HepG2 (cell line): ENCODE measurements at regions not wholly inside any gene's neighbourhood (a gene's known extent, or its start where the extent isn't known, plus 50 kb on each side); places are given as distances from the start of the nearest gene placed in this dataset.

ENCODE experiments used
- ATAC-seq: fragments of 200-7000 bp; cut with Tn5 transposase; 3 replicates; pipeline ENCODE4 v1.9.1; 2020; ENCODE audit warnings: mild to moderate bottlenecking, moderate library complexity
- BruUV-seq: library from RNA; stranded (reverse); fragments of 400-500 nt; replicated peaks from 2 replicates; lab custom pipeline; 2021; lab: Mats Ljungman, UMichigan
- CTCF ChIA-PET: fragments of 300-600 bp; formaldehyde crosslinking; extraction: SDS; loops from one replicate; lab custom pipeline; 2021; ENCODE audit warnings: low total read pairs, inconsistent platforms, low intra/inter-chr PET ratio; lab: Yijun Ruan, JAX
- POLR2A ChIA-PET: fragments of 350-600 bp; sonication (Branson Sonifier 250); formaldehyde crosslinking; loops from one replicate; lab custom pipeline; 2020; ENCODE audit warnings: antibody characterized with exemption, inconsistent platforms; lab: Yijun Ruan, JAX
- DNase-seq: peaks from one replicate; pipeline ENCODE4 v3.0.0-alpha.2; 2015; ENCODE audit warnings: low spot score
- FAIRE-seq: peaks from 3 replicates; lab custom pipeline; 2011; peaks lifted over from hg19 to GRCh38; lab: Jason Lieb, UNC
- H2AFZ ChIP-seq: one replicate; pipeline ENCODE4 v1.6.1; 2011; ENCODE audit warnings: low read length, inconsistent platforms
- H3K27ac ChIP-seq: fragments of 300-600 bp; 3 replicates; pipeline ENCODE4 v1.8.0; 2011; ENCODE audit warnings: mixed run types, mild to moderate bottlenecking, mixed read lengths, low read length, inconsistent platforms; ENCODE audit not compliant: insufficient read depth; ENCODE audit errors: extremely low read length
- H3K27me3 ChIP-seq, 2 experiments: fragments of 200-600 bp in 1 of 2; 2 replicates in 1 of 2; 3 replicates in 1 of 2; pipeline versions ENCODE4 v1.6.0 to v1.8.0; 2011; ENCODE audit warnings: low read length in 2 of 2, mild to moderate bottlenecking in 2 of 2, moderate library complexity in 2 of 2, inconsistent platforms in 1 of 2; ENCODE audit not compliant: insufficient read depth in 2 of 2, control insufficient read depth in 1 of 2
- H3K36me3 ChIP-seq, 2 experiments: fragments of 200-600 bp in 1 of 2; replicated peaks in 1 of 2; 2 replicates in 1 of 2; 3 replicates in 1 of 2; pipeline versions ENCODE4 v1.5.1 to v1.8.0; 2011; ENCODE audit warnings: low read length in 2 of 2, inconsistent platforms in 1 of 2; ENCODE audit not compliant: insufficient read depth in 2 of 2, control insufficient read depth in 1 of 2
- H3K4me1 ChIP-seq: 2 replicates; pipeline ENCODE4 v1.5.1; 2012; ENCODE audit warnings: low read length, inconsistent platforms; ENCODE audit not compliant: insufficient read depth
- H3K4me2 ChIP-seq: 2 replicates; pipeline ENCODE4 v1.6.0; 2011; ENCODE audit warnings: low read depth, low read length, inconsistent platforms
- H3K4me3 ChIP-seq, 3 experiments: fragments of 200-600 bp in 1 of 3; sonication (generic), shearing (Covaris generic) in 1 of 3; replicated peaks in 1 of 3; 2 replicates each; pipeline ENCODE4 v1.5.1; 2011 to 2016; ENCODE audit warnings: low read length in 3 of 3, inconsistent platforms in 2 of 3, low read depth in 2 of 3, mild to moderate bottlenecking in 2 of 3, control low read depth in 1 of 3, mixed read lengths in 1 of 3; ENCODE audit not compliant: insufficient read depth in 1 of 3
- H3K79me2 ChIP-seq: one replicate; pipeline ENCODE4 v1.6.1; 2011; ENCODE audit warnings: low read length, inconsistent platforms; ENCODE audit not compliant: insufficient read depth
- H3K9ac ChIP-seq: 2 replicates; pipeline ENCODE4 v1.6.0; 2011; ENCODE audit warnings: mild to moderate bottlenecking, low read depth, low read length, inconsistent platforms; ENCODE audit not compliant: insufficient read depth
- H3K9me3 ChIP-seq: 2 replicates; pipeline ENCODE4 v1.5.1; 2012; ENCODE audit warnings: mild to moderate bottlenecking, low read length
- H4K20me1 ChIP-seq: 2 replicates; pipeline ENCODE4 v1.6.0; 2011; ENCODE audit warnings: inconsistent platforms, mild to moderate bottlenecking, low read length, moderate library complexity; ENCODE audit not compliant: insufficient read depth
- ADNP ChIP-seq: sonication (generic); formaldehyde crosslinking; IDR thresholded peaks from 2 replicates; pipeline ENCODE4 v1.4.0; 2020; ENCODE audit warnings: missing genetic modification reagents
- CREM ChIP-seq, 2 experiments: sonication (generic) in 1 of 2; formaldehyde crosslinking in 1 of 2; IDR thresholded peaks; 2 replicates each; pipeline versions ENCODE4 v1.4.0 to v1.6.1; 2016 to 2020; ENCODE audit warnings: antibody characterized with exemption in 1 of 2, mild to moderate bottlenecking in 1 of 2, missing genetic modification reagents in 1 of 2
- EEA1 ChIP-seq: sonication (generic); formaldehyde crosslinking; IDR thresholded peaks from 2 replicates; pipeline ENCODE4 v1.5.1; 2020; ENCODE audit warnings: mild to moderate bottlenecking, missing genetic modification reagents, borderline replicate concordance
- FOXO1 ChIP-seq: sonication (generic); formaldehyde crosslinking; IDR thresholded peaks from 2 replicates; pipeline ENCODE4 v1.4.0; 2020; ENCODE audit warnings: missing genetic modification reagents
- GTF3A ChIP-seq: sonication (generic); formaldehyde crosslinking; conservative IDR thresholded peaks from 2 replicates; pipeline ENCODE4 v1.4.0; 2020; ENCODE audit warnings: mild to moderate bottlenecking, missing genetic modification reagents
- HBP1 ChIP-seq: IDR thresholded peaks from 2 replicates; pipeline ENCODE4 v1.6.1; 2016; ENCODE audit warnings: low read depth, control low read depth
- MATR3 ChIP-seq: sonication (generic); formaldehyde crosslinking; IDR thresholded peaks from 2 replicates; pipeline ENCODE4 v1.4.0; 2020; ENCODE audit warnings: missing genetic modification reagents
- MEF2D ChIP-seq: sonication (generic); formaldehyde crosslinking; IDR thresholded peaks from 2 replicates; pipeline ENCODE4 v1.5.1; 2020; ENCODE audit warnings: mild to moderate bottlenecking, missing genetic modification reagents
- NFYC ChIP-seq: IDR thresholded peaks from 2 replicates; pipeline ENCODE4 v1.6.1; 2016; ENCODE audit warnings: missing genetic modification reagents, missing compliant biosample characterization
- PITX1 ChIP-seq: sonication (generic); formaldehyde crosslinking; IDR thresholded peaks from 2 replicates; pipeline ENCODE4 v1.5.1; 2020; ENCODE audit warnings: mild to moderate bottlenecking, missing genetic modification reagents
- SMAD3 ChIP-seq: sonication (generic); formaldehyde crosslinking; IDR thresholded peaks from 2 replicates; pipeline ENCODE4 v1.4.0; 2020; ENCODE audit warnings: missing genetic modification reagents
- TARDBP ChIP-seq: sonication (generic); formaldehyde crosslinking; IDR thresholded peaks from 2 replicates; pipeline ENCODE4 v1.8.0; 2022; ENCODE audit warnings: mild to moderate bottlenecking, missing genetic modification reagents
- ZNF264 ChIP-seq: sonication (generic); formaldehyde crosslinking; IDR thresholded peaks from 2 replicates; pipeline ENCODE4 v1.4.0; 2020; ENCODE audit warnings: missing genetic modification reagents
- ZNF557 ChIP-seq: sonication (generic); formaldehyde crosslinking; IDR thresholded peaks from 2 replicates; pipeline ENCODE4 v1.4.0; 2020; ENCODE audit warnings: missing genetic modification reagents
- ZNF644 ChIP-seq: IDR thresholded peaks from 2 replicates; pipeline ENCODE4 v1.6.1; 2016; ENCODE audit warnings: low read depth
- ZNF713 ChIP-seq: sonication (generic); formaldehyde crosslinking; IDR thresholded peaks from 2 replicates; pipeline ENCODE4 v1.4.0; 2020; ENCODE audit warnings: mild to moderate bottlenecking, missing genetic modification reagents
- WGBS: methylation state at CpG from one replicate; pipeline ENCODE4 v1.1.6; 2017; ENCODE audit warnings: low lambda C conversion rate; 5-methylcytosine and 5-hydroxymethylcytosine counted together
- in situ Hi-C: cut with HindIII; loops from 2 replicates; pipeline ENCODE4 v1.10.0; 2017; ENCODE audit warnings: low pct_unique_long_range_greater_than_20kb; ENCODE audit not compliant: extremely low pct_ligation_motif_present
- intact Hi-C: fragments of 100-400 bp; cut with micrococcal nuclease; formaldehyde crosslinking; loops from one replicate; pipeline ENCODE4 v1.10.0; 2022; ENCODE audit not compliant: unreplicated experiment
- TF ChIP-seq, protein P1 (sequence below): sonication (generic); formaldehyde crosslinking; IDR thresholded peaks from 2 replicates; pipeline ENCODE4 v1.5.1; 2020; ENCODE audit warnings: mild to moderate bottlenecking, missing genetic modification reagents
- TF ChIP-seq, protein P2 (sequence below): sonication (generic); formaldehyde crosslinking; IDR thresholded peaks from 2 replicates; pipeline ENCODE4 v1.5.0; 2020; ENCODE audit warnings: missing genetic modification reagents, mild to moderate bottlenecking, borderline replicate concordance
- TF ChIP-seq, protein P3 (sequence below): sonication (generic); formaldehyde crosslinking; IDR thresholded peaks from 2 replicates; pipeline ENCODE4 v1.4.0; 2020; ENCODE audit warnings: mild to moderate bottlenecking, missing genetic modification reagents, borderline replicate concordance

GRCh38 chr21:31558189-31558961, 101.1 kb upstream of the SOD1 start:
- CTCF ChIA-PET: no interaction called here
- ATAC-seq: no peak
- no peak for TF ChIP-seq HBP1 (CRISPR knock-in tag)
- TF ChIP-seq, protein P1, sequence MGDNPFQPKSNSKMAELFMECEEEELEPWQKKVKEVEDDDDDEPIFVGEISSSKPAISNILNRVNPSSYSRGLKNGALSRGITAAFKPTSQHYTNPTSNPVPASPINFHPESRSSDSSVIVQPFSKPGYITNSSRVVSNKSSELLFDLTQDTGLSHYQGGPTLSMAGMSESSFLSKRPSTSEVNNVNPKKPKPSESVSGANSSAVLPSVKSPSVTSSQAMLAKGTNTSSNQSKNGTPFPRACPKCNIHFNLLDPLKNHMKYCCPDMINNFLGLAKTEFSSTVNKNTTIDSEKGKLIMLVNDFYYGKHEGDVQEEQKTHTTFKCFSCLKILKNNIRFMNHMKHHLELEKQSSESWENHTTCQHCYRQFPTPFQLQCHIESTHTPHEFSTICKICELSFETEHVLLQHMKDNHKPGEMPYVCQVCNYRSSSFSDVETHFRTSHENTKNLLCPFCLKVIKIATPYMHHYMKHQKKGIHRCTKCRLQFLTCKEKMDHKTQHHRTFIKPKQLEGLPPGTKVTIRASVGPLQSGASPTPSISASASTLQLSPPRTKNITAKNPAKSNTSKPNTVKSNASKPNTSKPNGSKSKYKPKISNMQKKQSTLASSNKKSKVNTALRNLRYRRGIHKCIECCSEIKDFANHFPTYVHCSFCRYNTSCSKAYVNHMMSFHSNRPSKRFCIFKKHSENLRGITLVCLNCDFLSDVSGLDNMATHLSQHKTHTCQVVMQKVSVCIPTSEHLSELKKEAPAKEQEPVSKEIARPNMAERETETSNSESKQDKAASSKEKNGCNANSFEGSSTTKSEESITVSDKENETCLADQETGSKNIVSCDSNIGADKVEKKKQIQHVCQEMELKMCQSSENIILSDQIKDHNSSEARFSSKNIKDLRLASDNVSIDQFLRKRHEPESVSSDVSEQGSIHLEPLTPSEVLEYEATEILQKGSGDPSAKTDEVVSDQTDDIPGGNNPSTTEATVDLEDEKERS (CRISPR knock-in tag): no peak
- no peak for TF ChIP-seq CREM (IDR thresholded peaks at IDR 0.05)
- TF ChIP-seq CREM (CRISPR knock-in tag; IDR thresholded peaks at IDR 0.05): no peak
- no peak for TF ChIP-seq NFYC (CRISPR knock-in tag)
- no peak for TF ChIP-seq ADNP (CRISPR knock-in tag)
- no peak for TF ChIP-seq FOXO1 (CRISPR knock-in tag)
- no peak for TF ChIP-seq MATR3 (CRISPR knock-in tag)
- no peak for TF ChIP-seq ZNF264 (CRISPR knock-in tag)
- no peak for TF ChIP-seq SMAD3 (CRISPR knock-in tag)
- no peak for TF ChIP-seq PITX1
- no peak for TF ChIP-seq ZNF713 (CRISPR knock-in tag)
- TF ChIP-seq ZNF644 (CRISPR knock-in tag): no peak
- TF ChIP-seq, protein P2, sequence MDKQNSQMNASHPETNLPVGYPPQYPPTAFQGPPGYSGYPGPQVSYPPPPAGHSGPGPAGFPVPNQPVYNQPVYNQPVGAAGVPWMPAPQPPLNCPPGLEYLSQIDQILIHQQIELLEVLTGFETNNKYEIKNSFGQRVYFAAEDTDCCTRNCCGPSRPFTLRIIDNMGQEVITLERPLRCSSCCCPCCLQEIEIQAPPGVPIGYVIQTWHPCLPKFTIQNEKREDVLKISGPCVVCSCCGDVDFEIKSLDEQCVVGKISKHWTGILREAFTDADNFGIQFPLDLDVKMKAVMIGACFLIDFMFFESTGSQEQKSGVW (CRISPR knock-in tag): no peak
- TF ChIP-seq EEA1: no peak
- TF ChIP-seq, protein P3, sequence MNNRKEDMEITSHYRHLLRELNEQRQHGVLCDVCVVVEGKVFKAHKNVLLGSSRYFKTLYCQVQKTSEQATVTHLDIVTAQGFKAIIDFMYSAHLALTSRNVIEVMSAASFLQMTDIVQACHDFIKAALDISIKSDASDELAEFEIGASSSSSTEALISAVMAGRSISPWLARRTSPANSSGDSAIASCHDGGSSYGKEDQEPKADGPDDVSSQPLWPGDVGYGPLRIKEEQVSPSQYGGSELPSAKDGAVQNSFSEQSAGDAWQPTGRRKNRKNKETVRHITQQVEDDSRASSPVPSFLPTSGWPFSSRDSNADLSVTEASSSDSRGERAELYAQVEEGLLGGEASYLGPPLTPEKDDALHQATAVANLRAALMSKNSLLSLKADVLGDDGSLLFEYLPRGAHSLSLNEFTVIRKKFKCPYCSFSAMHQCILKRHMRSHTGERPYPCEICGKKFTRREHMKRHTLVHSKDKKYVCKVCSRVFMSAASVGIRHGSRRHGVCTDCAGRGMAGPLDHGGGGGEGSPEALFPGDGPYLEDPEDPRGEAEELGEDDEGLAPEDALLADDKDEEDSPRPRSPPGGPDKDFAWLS (CRISPR knock-in tag): no peak
- TF ChIP-seq GTF3A (CRISPR knock-in tag): no peak
- TF ChIP-seq TARDBP: no peak
- no peak for TF ChIP-seq ZNF557 (CRISPR knock-in tag)
- TF ChIP-seq MEF2D (CRISPR knock-in tag): no peak

More at GRCh38 chr21:31558189-31558961, 101.1 kb upstream of the SOD1 start:
- Histone ChIP-seq H3K9me3 (no peaks in the 10 kb centered on the region), H3K4me1 (no peaks in the 10 kb centered on the region), H3K79me2 (no peaks in the 10 kb centered on the region), H3K36me3 (no peaks in the 10 kb centered on the region), H2AFZ (no peak overlapping the region), H4K20me1 (no peaks in the 10 kb centered on the region), H3K4me2 (no peak overlapping the region), H3K27ac (no peak overlapping the region), H3K4me3 (no peak overlapping the region), H3K9ac (no peak overlapping the region), H3K27me3 (peaks cover 4 to 21% of the 10 kb centered on the region in 2 experiments)
- 15% methylated on average over 15 of the region's 91 CpGs for WGBS
- no TSS peak for BruUV-seq
- POLR2A ChIA-PET: no interaction called here
- intact Hi-C loops: no loop called here
- no peak for DNase-seq
- in situ Hi-C loops: no loop called here
- FAIRE-seq: no peak
